ENCODE measurements at regions not wholly inside any gene's neighbourhood (a gene's known extent, or its start where the extent isn't known, plus 50 kb on each side); places are given as distances from the start of the nearest gene placed in this dataset.
"Not testable (repeated sequence)": the region's sequence is repeated elsewhere in the genome, so short reads cannot be mapped to it uniquely, and the experiment has no call there.

- peak; percentile 1 for DNase-seq (ENCODE audit: low read depth)
Measured at GRCh38 chr6:96743496-96743895, 93.8 kb downstream of the GPR63 start.

- DNase-seq (ENCODE audit: low read depth): no peak
Measured at GRCh38 chr6:96742702-96743101, 94.6 kb downstream of the GPR63 start.

- no peak for DNase-seq (ENCODE audit: low read depth)
Measured at GRCh38 chr6:96735332-96735731, 101.9 kb downstream of the GPR63 start.

GRCh38 chr6:96727144-96727543 is 110.1 kb downstream of the GPR63 start:
- DNase-seq (ENCODE audit: low read depth): no peak

GRCh38 chr6:96725296-96725695 is 112.0 kb downstream of the GPR63 start:
- no peak for DNase-seq (ENCODE audit: low read depth)

GRCh38 chr6:96724641-96725040 is 112.6 kb downstream of the GPR63 start:
- DNase-seq (ENCODE audit: low read depth): no peak

- no peak for DNase-seq (ENCODE audit: low read depth)
Measured at GRCh38 chr6:96723362-96723761, 113.9 kb downstream of the GPR63 start.

- DNase-seq (ENCODE audit: low read depth): peak; percentile 11
Measured at GRCh38 chr6:96721227-96721626, 116.0 kb downstream of the GPR63 start.

GRCh38 chr6:96716221-96716620 is 121.1 kb downstream of the GPR63 start:
- no peak for DNase-seq (ENCODE audit: low read depth)

- DNase-seq (ENCODE audit: low read depth): no peak
Measured at GRCh38 chr6:96715608-96716007, 121.7 kb downstream of the GPR63 start.

GRCh38 chr6:96704713-96705112 is 132.6 kb downstream of the GPR63 start:
- DNase-seq (ENCODE audit: low read depth): peak; percentile 29

- DNase-seq (ENCODE audit: low read depth): no peak
Measured at GRCh38 chr6:96702626-96703025, 134.7 kb downstream of the GPR63 start.

- DNase-seq (ENCODE audit: low read depth): no peak
Measured at GRCh38 chr6:96700915-96701314, 136.4 kb downstream of the GPR63 start.

GRCh38 chr6:96694429-96694828 is 131.5 kb downstream of the FHL5 start:
- DNase-seq (ENCODE audit: low read depth): not testable (repeated sequence)

- DNase-seq (ENCODE audit: low read depth): no peak
Measured at GRCh38 chr6:96687121-96687520, 124.2 kb downstream of the FHL5 start.

- no peak for DNase-seq (ENCODE audit: low read depth)
Measured at GRCh38 chr6:96685702-96686101, 122.8 kb downstream of the FHL5 start.

GRCh38 chr6:96683819-96684528 is 121.0 kb downstream of the FHL5 start:
- DNase-seq (ENCODE audit: low read depth): no peak

- no peak for DNase-seq (ENCODE audit: low read depth)
Measured at GRCh38 chr6:96682017-96682416, 119.1 kb downstream of the FHL5 start.

- DNase-seq (ENCODE audit: low read depth): no peak
Measured at GRCh38 chr6:96675597-96675996, 112.7 kb downstream of the FHL5 start.
